AG10803 (cell line): ENCODE measurements at regions not wholly inside any gene's neighbourhood (a gene's known extent, or its start where the extent isn't known, plus 50 kb on each side); places are given as distances from the start of the nearest gene placed in this dataset.

Experiments used
- DNase-seq: peaks from one replicate; pipeline ENCODE4 v3.0.0; 2010; ENCODE audit warnings: low read depth
- H3K4me3 ChIP-seq: 2 replicates; pipeline ENCODE4 v1.5.1; 2011; ENCODE audit warnings: mild to moderate bottlenecking, low read length, control low read depth
- CTCF ChIP-seq: conservative IDR thresholded peaks from 2 replicates; pipeline ENCODE4 v1.5.1; 2011; ENCODE audit warnings: mild to moderate bottlenecking, low read length, control low read depth, inconsistent platforms

- DNase-seq, result no peak
- no peak overlapping the region for H3K4me3 ChIP-seq
- no peak for TF ChIP-seq CTCF
These were observed 645.2 kb downstream of the VRK1 start for GRCh38 chr14:97442363-97442762.

GRCh38 chr14:97443412-97443811 is 646.2 kb downstream of the VRK1 start:
- no peak overlapping the region for H3K4me3 ChIP-seq
- no peak for DNase-seq
- no peak for TF ChIP-seq CTCF

GRCh38 chr14:97444248-97444647 is 647.1 kb downstream of the VRK1 start:
- no peak overlapping the region for H3K4me3 ChIP-seq
- no peak for TF ChIP-seq CTCF
- no peak for DNase-seq

- DNase-seq, result no peak
- no peak overlapping the region for H3K4me3 ChIP-seq
These were observed 648.2 kb downstream of the VRK1 start for GRCh38 chr14:97445367-97445766.

GRCh38 chr14:97446087-97446486 is 648.9 kb downstream of the VRK1 start:
- DNase-seq, result no peak
- TF ChIP-seq CTCF, result no peak
- H3K4me3 ChIP-seq, result no peak overlapping the region

More at GRCh38 chr14:97445367-97445766, 648.2 kb downstream of the VRK1 start:
- TF ChIP-seq CTCF, result no peak

GRCh38 chr14:97452314-97452713 is 655.1 kb downstream of the VRK1 start:
- no peak for TF ChIP-seq CTCF
- H3K4me3 ChIP-seq, result no peak overlapping the region

GRCh38 chr14:97453991-97454390 is 656.8 kb downstream of the VRK1 start:
- no peak for DNase-seq

More at GRCh38 chr14:97452314-97452713, 655.1 kb downstream of the VRK1 start:
- no peak for DNase-seq

More at GRCh38 chr14:97453991-97454390, 656.8 kb downstream of the VRK1 start:
- no peak for TF ChIP-seq CTCF
- no peak overlapping the region for H3K4me3 ChIP-seq
